OCI-LY3 (cell line): ENCODE measurements at regions not wholly inside any gene's neighbourhood (a gene's known extent, or its start where the extent isn't known, plus 50 kb on each side); places are given as distances from the start of the nearest gene placed in this dataset.

Experiments
- CTCF ChIP-seq: fragments of 200-600, 300-600 bp; sonication (generic); IDR thresholded peaks from 2 replicates; pipeline ENCODE4 v1.5.1; 2014; ENCODE audit warnings: antibody characterized with exemption, low read length, low read depth
- EZH2phosphoT487 ChIP-seq: fragments of 200-600 bp; shearing (Covaris generic); IDR thresholded peaks from 2 replicates; pipeline ENCODE4 v1.6.1; 2018; ENCODE audit warnings: antibody characterized with exemption, mixed run types, low read depth

- TF ChIP-seq CTCF (no peak), EZH2phosphoT487 (no peak)
These were observed 172.0 kb upstream of the TP63 start for GRCh38 chr3:189459231-189459630.
